ENCODE measurements at regions not wholly inside any gene's neighbourhood (a gene's known extent, or its start where the extent isn't known, plus 50 kb on each side); places are given as distances from the start of the nearest gene placed in this dataset.

DNA sequence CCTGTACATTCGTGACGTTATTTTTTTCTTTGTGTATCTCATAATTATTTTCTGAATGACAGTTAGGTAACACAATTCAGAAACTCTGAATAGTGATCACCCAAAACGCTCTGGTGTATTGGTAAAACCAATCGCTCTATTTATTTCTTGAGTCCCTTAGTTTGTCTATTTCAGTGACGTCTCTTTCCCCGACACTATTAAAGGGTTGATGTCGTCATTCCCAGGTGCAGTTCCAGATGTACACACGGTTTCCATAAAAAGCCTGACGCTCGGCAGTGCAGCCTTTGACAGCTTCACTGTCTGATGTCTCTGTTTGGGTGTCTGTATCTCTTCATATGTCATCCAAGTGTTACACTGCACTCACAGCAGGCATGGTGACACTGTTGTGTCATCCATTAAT, 701.4 kb downstream of the TMEM121 start:
- ATAC-seq: no peak
- no peak for FAIRE-seq
- BruUV-seq (replicated peaks): no TSS peak

DNA sequence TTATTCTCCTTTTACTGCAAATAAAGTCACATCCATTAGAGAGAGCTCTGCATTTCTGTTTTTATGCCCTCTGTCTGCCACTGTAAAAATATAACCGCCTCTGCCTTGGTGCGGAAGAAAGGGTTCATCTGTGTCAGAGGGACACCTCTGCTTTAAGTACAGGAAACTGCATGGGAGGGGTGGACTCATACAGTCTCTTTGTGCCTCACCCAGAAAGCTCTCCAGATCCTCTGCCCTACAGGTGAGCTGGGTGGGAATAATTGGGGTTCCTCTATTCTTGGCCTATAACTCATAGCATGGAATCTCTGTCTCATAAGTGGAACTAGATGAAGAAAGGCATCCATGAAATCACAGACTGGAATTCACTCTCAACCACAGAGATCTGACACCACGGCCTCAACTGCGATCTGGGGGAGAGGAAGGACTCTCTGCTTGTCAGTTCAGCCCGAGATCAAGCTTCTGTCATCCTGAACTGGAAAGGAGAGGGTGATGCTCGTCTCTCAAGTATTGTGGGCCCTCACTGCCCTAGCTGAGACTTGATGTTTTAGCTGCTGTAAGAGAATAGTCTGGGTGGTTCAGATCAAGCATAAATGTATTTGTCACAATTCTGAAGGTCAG, 702.3 kb downstream of the TMEM121 start:
- H3K4me3 ChIP-seq (replicated peaks in 1 of 3; ENCODE audit: insufficient read depth in 1 of 3, low read depth in 2 of 3, low read length in 3 of 3): no peak overlapping the region
- no peaks in the 10 kb centered on the region for H3K36me3 ChIP-seq (replicated peaks in 1 of 2; ENCODE audit: control insufficient read depth in 1 of 2, insufficient read depth in 2 of 2, low read length in 2 of 2)
- no peaks in the 10 kb centered on the region for H4K20me1 ChIP-seq (ENCODE audit: insufficient read depth, low read length)
- H3K27ac ChIP-seq (ENCODE audit: extremely low read length, insufficient read depth, low read length): no peak overlapping the region
- ChIA-PET POLR2A (no interaction called here), CTCF (ENCODE audit: low intra/inter-chr PET ratio, low total read pairs) (no interaction called here)
- intact Hi-C loops (cut with micrococcal nuclease; ENCODE audit: unreplicated experiment) (no loop called here), in situ Hi-C loops (cut with HindIII; ENCODE audit: extremely low pct_ligation_motif_present, low pct_unique_long_range_greater_than_20kb) (no loop called here)
- no TSS peak for BruUV-seq (replicated peaks)
- no peak overlapping the region for H3K9ac ChIP-seq (ENCODE audit: insufficient read depth, low read depth, low read length)
- no peaks in the 10 kb centered on the region; a peak in 1 of 5 replicates for H3K27me3 ChIP-seq (ENCODE audit: control insufficient read depth in 1 of 2, insufficient read depth in 2 of 2, low read length in 2 of 2)
- no peaks in the 10 kb centered on the region for H3K9me3 ChIP-seq (ENCODE audit: low read length)
- no peaks in the 10 kb centered on the region for H3K4me1 ChIP-seq (ENCODE audit: insufficient read depth, low read length)
- no peak for DNase-seq (ENCODE audit: low spot score)
- no peak overlapping the region for H2AFZ ChIP-seq (ENCODE audit: low read length)
- H3K79me2 ChIP-seq (ENCODE audit: insufficient read depth, low read length): no peaks in the 10 kb centered on the region
- no peak for FAIRE-seq
- H3K4me2 ChIP-seq (ENCODE audit: low read depth, low read length): no peak overlapping the region
- no peak for ATAC-seq
- WGBS (ENCODE audit: low lambda C conversion rate): 40% methylated on average over 5 of the region's 6 CpGs
- no peak for TF ChIP-seq RORA (CRISPR knock-in tag; IDR thresholded peaks at IDR 0.05)
- TF ChIP-seq CREB1 (IDR thresholded peaks at IDR 0.05): no peak
- TF ChIP-seq CREB1 (CRISPR knock-in tag; IDR thresholded peaks at IDR 0.05): no peak
- no peak for TF ChIP-seq NONO (IDR thresholded peaks at IDR 0.05)
- TF ChIP-seq NONO (CRISPR knock-in tag; conservative IDR thresholded peaks at IDR 0.05): no peak
- TF ChIP-seq, protein P1, sequence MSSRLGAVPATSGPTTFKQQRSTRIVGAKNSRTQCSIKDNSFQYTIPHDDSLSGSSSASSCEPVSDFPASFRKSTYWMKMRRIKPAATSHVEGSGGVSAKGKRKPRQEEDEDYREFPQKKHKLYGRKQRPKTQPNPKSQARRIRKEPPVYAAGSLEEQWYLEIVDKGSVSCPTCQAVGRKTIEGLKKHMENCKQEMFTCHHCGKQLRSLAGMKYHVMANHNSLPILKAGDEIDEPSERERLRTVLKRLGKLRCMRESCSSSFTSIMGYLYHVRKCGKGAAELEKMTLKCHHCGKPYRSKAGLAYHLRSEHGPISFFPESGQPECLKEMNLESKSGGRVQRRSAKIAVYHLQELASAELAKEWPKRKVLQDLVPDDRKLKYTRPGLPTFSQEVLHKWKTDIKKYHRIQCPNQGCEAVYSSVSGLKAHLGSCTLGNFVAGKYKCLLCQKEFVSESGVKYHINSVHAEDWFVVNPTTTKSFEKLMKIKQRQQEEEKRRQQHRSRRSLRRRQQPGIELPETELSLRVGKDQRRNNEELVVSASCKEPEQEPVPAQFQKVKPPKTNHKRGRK (CRISPR knock-in tag; IDR thresholded peaks at IDR 0.05): no peak
- TF ChIP-seq, protein P2, sequence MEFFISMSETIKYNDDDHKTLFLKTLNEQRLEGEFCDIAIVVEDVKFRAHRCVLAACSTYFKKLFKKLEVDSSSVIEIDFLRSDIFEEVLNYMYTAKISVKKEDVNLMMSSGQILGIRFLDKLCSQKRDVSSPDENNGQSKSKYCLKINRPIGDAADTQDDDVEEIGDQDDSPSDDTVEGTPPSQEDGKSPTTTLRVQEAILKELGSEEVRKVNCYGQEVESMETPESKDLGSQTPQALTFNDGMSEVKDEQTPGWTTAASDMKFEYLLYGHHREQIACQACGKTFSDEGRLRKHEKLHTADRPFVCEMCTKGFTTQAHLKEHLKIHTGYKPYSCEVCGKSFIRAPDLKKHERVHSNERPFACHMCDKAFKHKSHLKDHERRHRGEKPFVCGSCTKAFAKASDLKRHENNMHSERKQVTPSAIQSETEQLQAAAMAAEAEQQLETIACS (CRISPR knock-in tag; IDR thresholded peaks at IDR 0.05): no peak
- TF ChIP-seq, protein P3, sequence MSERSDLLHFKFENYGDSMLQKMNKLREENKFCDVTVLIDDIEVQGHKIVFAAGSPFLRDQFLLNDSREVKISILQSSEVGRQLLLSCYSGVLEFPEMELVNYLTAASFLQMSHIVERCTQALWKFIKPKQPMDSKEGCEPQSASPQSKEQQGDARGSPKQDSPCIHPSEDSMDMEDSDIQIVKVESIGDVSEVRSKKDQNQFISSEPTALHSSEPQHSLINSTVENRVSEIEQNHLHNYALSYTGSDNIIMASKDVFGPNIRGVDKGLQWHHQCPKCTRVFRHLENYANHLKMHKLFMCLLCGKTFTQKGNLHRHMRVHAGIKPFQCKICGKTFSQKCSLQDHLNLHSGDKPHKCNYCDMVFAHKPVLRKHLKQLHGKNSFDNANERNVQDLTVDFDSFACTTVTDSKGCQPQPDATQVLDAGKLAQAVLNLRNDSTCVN (CRISPR knock-in tag; IDR thresholded peaks at IDR 0.05; ENCODE audit: borderline replicate concordance): no peak
- no peak for TF ChIP-seq ZBTB3 (CRISPR knock-in tag; IDR thresholded peaks at IDR 0.05; ENCODE audit: borderline replicate concordance, low read depth)

More for the DNA sequence above, 701.4 kb downstream of the TMEM121 start:
- H3K4me2 ChIP-seq (ENCODE audit: low read depth, low read length): no peak overlapping the region
- 2% methylated on average over 10 of the region's 10 CpGs for WGBS (ENCODE audit: low lambda C conversion rate)
- intact Hi-C loops (cut with micrococcal nuclease; ENCODE audit: unreplicated experiment): no loop called here
- H3K27ac ChIP-seq (ENCODE audit: extremely low read length, insufficient read depth, low read length): no peak overlapping the region
- no peaks in the 10 kb centered on the region for H3K4me1 ChIP-seq (ENCODE audit: insufficient read depth, low read length)
- no peak overlapping the region for H3K4me3 ChIP-seq (replicated peaks in 1 of 3; ENCODE audit: insufficient read depth in 1 of 3, low read depth in 2 of 3, low read length in 3 of 3)
- TF ChIP-seq ATF7 (IDR thresholded peaks at IDR 0.05) (peak; percentile 68), ATF7 (CRISPR knock-in tag; IDR thresholded peaks at IDR 0.05) (no peak), KDM1A (CRISPR knock-in tag; IDR thresholded peaks at IDR 0.05) (no peak), CREB1 (IDR thresholded peaks at IDR 0.05) (peak; percentile 79), CREB1 (CRISPR knock-in tag; IDR thresholded peaks at IDR 0.05) (no peak)
- TF ChIP-seq, protein P4, sequence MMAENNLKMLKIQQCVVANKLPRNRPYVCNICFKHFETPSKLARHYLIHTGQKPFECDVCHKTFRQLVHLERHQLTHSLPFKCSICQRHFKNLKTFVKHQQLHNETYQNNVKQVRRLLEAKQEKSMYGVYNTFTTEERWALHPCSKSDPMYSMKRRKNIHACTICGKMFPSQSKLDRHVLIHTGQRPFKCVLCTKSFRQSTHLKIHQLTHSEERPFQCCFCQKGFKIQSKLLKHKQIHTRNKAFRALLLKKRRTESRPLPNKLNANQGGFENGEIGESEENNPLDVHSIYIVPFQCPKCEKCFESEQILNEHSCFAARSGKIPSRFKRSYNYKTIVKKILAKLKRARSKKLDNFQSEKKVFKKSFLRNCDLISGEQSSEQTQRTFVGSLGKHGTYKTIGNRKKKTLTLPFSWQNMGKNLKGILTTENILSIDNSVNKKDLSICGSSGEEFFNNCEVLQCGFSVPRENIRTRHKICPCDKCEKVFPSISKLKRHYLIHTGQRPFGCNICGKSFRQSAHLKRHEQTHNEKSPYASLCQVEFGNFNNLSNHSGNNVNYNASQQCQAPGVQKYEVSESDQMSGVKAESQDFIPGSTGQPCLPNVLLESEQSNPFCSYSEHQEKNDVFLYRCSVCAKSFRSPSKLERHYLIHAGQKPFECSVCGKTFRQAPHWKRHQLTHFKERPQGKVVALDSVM (CRISPR knock-in tag; IDR thresholded peaks at IDR 0.05): no peak
- H3K9me3 ChIP-seq (ENCODE audit: low read length): no peaks in the 10 kb centered on the region
- H3K36me3 ChIP-seq (replicated peaks in 1 of 2; ENCODE audit: control insufficient read depth in 1 of 2, insufficient read depth in 2 of 2, low read length in 2 of 2): no peaks in the 10 kb centered on the region
- no peaks in the 10 kb centered on the region; a peak in 1 of 5 replicates for H3K27me3 ChIP-seq (ENCODE audit: control insufficient read depth in 1 of 2, insufficient read depth in 2 of 2, low read length in 2 of 2)
- H3K9ac ChIP-seq (ENCODE audit: insufficient read depth, low read depth, low read length): no peak overlapping the region
- no peak for DNase-seq (ENCODE audit: low spot score)
- no peak overlapping the region for H2AFZ ChIP-seq (ENCODE audit: low read length)
- H4K20me1 ChIP-seq (ENCODE audit: insufficient read depth, low read length): no peaks in the 10 kb centered on the region
- in situ Hi-C loops (cut with HindIII; ENCODE audit: extremely low pct_ligation_motif_present, low pct_unique_long_range_greater_than_20kb): no loop called here
- POLR2A ChIA-PET: no interaction called here
- CTCF ChIA-PET (ENCODE audit: low intra/inter-chr PET ratio, low total read pairs): no interaction called here
- H3K79me2 ChIP-seq (ENCODE audit: insufficient read depth, low read length): no peaks in the 10 kb centered on the region

Data from HepG2 (cell line).